ENCODE measurements at regions not wholly inside any gene's neighbourhood (a gene's known extent, or its start where the extent isn't known, plus 50 kb on each side); places are given as distances from the start of the nearest gene placed in this dataset.

DNA sequence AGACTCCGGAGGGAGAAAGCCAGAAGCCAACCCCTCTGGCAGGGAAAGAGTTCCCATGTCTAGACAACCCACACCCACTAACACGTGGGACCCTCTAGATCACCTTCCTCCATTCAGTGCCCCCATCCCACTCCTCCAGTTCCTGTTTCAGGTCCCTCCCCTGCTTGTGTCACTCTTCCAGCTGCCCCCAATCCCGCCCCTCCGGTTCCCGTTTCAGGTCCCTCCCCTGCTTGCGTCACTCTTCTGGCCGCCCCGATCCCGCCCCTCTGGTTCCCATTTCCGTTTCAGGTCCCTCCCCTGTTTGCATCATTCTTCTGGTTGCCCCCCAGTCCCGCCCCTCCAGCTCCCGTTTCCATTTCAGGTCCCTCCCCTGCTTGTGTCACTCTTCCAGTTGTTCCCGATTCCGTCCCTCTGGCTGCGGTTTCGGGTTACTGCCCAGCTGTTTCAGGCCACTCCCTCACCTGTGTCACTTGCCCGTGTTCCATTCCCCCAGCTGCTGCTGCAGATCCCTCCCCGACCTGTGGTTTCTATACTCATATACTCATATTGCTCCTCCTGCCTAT lies 64.8 kb upstream of the RANBP6 start:
- Mint-ChIP-seq H3K27ac (ENCODE audit: unreplicated experiment) (peak overlapping the region; percentile 38), H3K4me1 (peaks cover 15% of the 10 kb centered on the region), H3K27me3 (ENCODE audit: low read depth) (peaks cover 14% of the 10 kb centered on the region), H3K9me3 (peaks cover 9% of the 10 kb centered on the region), H3K36me3 (ENCODE audit: low read depth) (no peaks in the 10 kb centered on the region), H3K4me3 (peak overlapping the region; percentile 83)
- TF ChIP-seq, protein P1, sequence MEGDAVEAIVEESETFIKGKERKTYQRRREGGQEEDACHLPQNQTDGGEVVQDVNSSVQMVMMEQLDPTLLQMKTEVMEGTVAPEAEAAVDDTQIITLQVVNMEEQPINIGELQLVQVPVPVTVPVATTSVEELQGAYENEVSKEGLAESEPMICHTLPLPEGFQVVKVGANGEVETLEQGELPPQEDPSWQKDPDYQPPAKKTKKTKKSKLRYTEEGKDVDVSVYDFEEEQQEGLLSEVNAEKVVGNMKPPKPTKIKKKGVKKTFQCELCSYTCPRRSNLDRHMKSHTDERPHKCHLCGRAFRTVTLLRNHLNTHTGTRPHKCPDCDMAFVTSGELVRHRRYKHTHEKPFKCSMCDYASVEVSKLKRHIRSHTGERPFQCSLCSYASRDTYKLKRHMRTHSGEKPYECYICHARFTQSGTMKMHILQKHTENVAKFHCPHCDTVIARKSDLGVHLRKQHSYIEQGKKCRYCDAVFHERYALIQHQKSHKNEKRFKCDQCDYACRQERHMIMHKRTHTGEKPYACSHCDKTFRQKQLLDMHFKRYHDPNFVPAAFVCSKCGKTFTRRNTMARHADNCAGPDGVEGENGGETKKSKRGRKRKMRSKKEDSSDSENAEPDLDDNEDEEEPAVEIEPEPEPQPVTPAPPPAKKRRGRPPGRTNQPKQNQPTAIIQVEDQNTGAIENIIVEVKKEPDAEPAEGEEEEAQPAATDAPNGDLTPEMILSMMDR (conservative IDR thresholded peaks at IDR 0.05), result no peak
- peak; percentile 78 for DNase-seq (ENCODE audit: low read depth, low spot score)

- Mint-ChIP-seq H3K36me3 (ENCODE audit: low read depth) (no peaks in the 10 kb centered on the region), H3K4me1 (peaks cover 15% of the 10 kb centered on the region), H3K4me3 (peak overlapping the region; percentile 83), H3K27me3 (ENCODE audit: low read depth) (peaks cover 14% of the 10 kb centered on the region), H3K9me3 (peaks cover 9% of the 10 kb centered on the region), H3K27ac (ENCODE audit: unreplicated experiment) (no peak overlapping the region)
- TF ChIP-seq, protein P1 (conservative IDR thresholded peaks at IDR 0.05), result no peak
- DNase-seq (ENCODE audit: low read depth, low spot score), result no peak
These were observed 64.0 kb upstream of the RANBP6 start for GRCh38 chr9:6079386-6079785.

DNA sequence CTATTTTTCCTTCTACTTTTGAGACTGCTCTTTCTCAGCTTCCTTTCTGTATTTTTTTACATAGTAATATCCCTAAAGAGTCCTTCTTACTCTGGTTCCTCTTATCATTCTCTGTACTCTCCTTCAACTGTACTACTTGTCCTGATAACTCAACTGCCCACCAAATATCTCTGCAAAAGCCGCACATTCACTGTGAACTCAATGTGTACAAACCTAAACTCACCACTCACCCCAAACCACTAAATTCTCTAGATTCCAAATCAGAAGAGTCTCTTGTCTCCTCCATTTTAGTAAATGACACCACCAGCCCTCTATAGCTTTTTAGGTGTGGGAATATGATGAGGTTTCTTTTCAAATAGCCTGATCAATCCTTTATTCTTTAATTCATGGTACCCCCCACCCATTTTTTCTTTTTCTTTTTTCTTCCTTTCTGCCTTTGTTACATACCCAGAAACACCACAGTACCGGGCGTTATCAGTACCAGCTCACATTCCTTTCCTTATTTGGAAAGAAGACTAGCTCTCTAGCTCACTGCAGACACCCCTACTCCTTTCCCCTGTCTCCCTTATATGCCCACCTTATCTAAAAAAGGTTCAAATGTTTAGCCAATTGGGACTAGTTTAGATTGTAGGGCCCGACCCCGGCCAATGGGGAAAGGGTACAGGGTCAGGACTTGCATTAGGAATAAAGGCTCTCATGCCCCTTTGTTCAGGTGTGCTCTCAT lies 63.1 kb upstream of the RANBP6 start:
- Mint-ChIP-seq H3K4me3 (no peak overlapping the region), H3K9me3 (peaks cover 9% of the 10 kb centered on the region), H3K36me3 (ENCODE audit: low read depth) (no peaks in the 10 kb centered on the region), H3K4me1 (peaks cover 15% of the 10 kb centered on the region), H3K27me3 (ENCODE audit: low read depth) (peaks cover 14% of the 10 kb centered on the region), H3K27ac (ENCODE audit: unreplicated experiment) (no peak overlapping the region)
- DNase-seq (ENCODE audit: low read depth, low spot score), result no peak
- TF ChIP-seq, protein P1 (conservative IDR thresholded peaks at IDR 0.05), result no peak

DNA sequence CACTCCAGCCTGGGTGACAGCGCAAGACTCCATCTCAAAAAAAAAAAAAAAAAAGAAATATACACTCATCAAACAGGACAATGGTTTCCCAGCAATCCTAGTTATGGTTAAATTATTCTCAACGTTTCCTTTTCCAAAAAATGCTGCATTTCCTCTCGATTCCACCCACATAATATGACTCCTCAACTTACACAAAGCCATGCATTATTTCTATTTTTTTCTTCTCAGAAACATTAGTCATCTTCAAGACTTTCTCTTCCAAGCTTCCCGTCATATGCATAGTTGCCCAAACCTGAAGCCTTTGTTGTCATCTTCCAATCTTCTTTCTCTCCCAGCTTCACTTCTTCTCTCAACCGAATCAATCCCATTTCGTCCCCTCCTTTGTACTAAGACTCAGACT lies 61.4 kb upstream of the RANBP6 start:
- Mint-ChIP-seq H3K27me3 (ENCODE audit: low read depth) (peaks cover 14% of the 10 kb centered on the region), H3K9me3 (peaks cover 9% of the 10 kb centered on the region), H3K36me3 (ENCODE audit: low read depth) (no peaks in the 10 kb centered on the region), H3K4me1 (peaks cover 15% of the 10 kb centered on the region), H3K4me3 (no peak overlapping the region), H3K27ac (ENCODE audit: unreplicated experiment) (no peak overlapping the region)
- TF ChIP-seq, protein P1 (conservative IDR thresholded peaks at IDR 0.05), result no peak
- DNase-seq (ENCODE audit: low read depth, low spot score), result no peak

DNA sequence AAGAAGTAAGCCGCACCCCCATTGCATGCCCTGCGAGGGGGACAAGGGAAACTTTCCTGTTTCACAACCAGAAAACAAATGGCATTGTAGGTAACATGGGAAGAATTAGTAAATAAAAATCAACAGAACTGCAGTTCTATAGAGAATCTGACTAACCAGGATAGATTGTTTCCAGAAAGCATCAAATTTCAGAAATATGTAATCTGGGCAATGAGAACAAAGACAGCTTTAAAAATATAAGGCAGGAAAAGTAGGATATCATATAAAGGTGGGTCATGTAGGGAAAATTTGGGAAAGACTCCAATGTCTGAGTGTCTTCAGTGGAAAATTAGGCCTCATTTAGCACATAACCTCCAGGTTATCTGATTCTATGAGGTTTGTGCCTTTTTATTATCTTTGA lies 58.3 kb upstream of the RANBP6 start:
- Mint-ChIP-seq H3K4me3 (no peak overlapping the region), H3K27ac (ENCODE audit: unreplicated experiment) (no peak overlapping the region), H3K27me3 (ENCODE audit: low read depth) (peaks cover 9% of the 10 kb centered on the region), H3K4me1 (no peaks in the 10 kb centered on the region), H3K9me3 (no peaks in the 10 kb centered on the region), H3K36me3 (ENCODE audit: low read depth) (no peaks in the 10 kb centered on the region)
- DNase-seq (ENCODE audit: low read depth, low spot score), result no peak
- TF ChIP-seq, protein P1 (conservative IDR thresholded peaks at IDR 0.05), result no peak
